GM12891 (cell line): ENCODE measurements at regions not wholly inside any gene's neighbourhood (a gene's known extent, or its start where the extent isn't known, plus 50 kb on each side); places are given as distances from the start of the nearest gene placed in this dataset.

Experiments used
- PAX5 ChIP-seq: IDR thresholded peaks from 2 replicates; pipeline ENCODE4 v1.6.1; 2011; ENCODE audit warnings: low read length, moderate library complexity, mild to moderate bottlenecking; ENCODE audit not compliant: insufficient read depth, severe bottlenecking
- POLR2A ChIP-seq: IDR thresholded peaks from 2 replicates; pipeline ENCODE4 v1.6.1; 2011; ENCODE audit warnings: low read depth, low read length, control low read depth
- POLR2AphosphoS5 ChIP-seq: IDR thresholded peaks from 2 replicates; pipeline ENCODE4 v1.6.1; 2011; ENCODE audit warnings: low read depth, low read length, control low read depth
- POU2F2 ChIP-seq: IDR thresholded peaks from 2 replicates; pipeline ENCODE4 v1.6.1; 2011; ENCODE audit warnings: low read depth, mild to moderate bottlenecking, control low read depth, low read length, moderate library complexity
- SPI1 ChIP-seq: IDR thresholded peaks from 2 replicates; pipeline ENCODE4 v1.6.1; 2011; ENCODE audit warnings: low read depth, low read length, control low read depth
- TAF1 ChIP-seq: IDR thresholded peaks from 2 replicates; pipeline ENCODE4 v1.6.1; 2011; ENCODE audit warnings: low read depth, low read length, control low read depth

DNA sequence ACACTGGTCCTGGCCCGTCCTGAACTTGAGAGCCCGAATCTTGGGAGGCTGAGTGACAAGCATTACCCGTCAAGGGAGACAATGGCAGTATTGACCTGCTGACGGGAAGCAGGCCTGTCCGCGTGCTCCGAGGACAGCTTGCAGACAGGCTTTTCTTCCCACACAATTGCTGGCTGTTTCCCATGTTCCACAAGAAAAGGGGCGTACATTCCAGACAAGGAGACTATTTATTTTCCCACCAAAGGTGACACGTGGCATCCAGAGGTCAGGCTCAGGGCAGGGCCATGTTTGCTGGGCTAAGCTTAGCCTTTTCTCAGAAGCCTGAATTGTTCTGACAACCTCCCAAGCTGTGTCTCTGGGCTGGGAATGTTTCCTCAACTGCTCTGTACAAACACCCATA lies 86.9 kb upstream of the SPON1 start:
- TF ChIP-seq TAF1 (no peak), POLR2A (no peak), POLR2AphosphoS5 (no peak), POU2F2 (no peak), PAX5 (no peak), SPI1 (no peak)
